GM23338 (cell line): ENCODE measurements at regions not wholly inside any gene's neighbourhood (a gene's known extent, or its start where the extent isn't known, plus 50 kb on each side); places are given as distances from the start of the nearest gene placed in this dataset.

Experiments used
- ATAC-seq: fragments of 200-7000 bp; cut with Tn5 transposase; 3 replicates; pipeline ENCODE4 v1.9.1; 2020
- DNase-seq: peaks from one replicate; pipeline ENCODE4 v3.0.0-alpha.2; 2015; ENCODE audit warnings: low spot score
- H2AFZ ChIP-seq: fragments of 200-600 bp; sonication (generic); 2 replicates; pipeline ENCODE4 v1.8.0; 2016; ENCODE audit warnings: antibody characterized with exemption, mild to moderate bottlenecking, moderate library complexity
- H3F3A ChIP-seq: fragments of 200-600 bp; sonication (generic); replicated peaks from 2 replicates; pipeline ENCODE4 v1.8.0; 2017; ENCODE audit warnings: antibody characterized with exemption, mixed run types, low read depth
- H3K27ac ChIP-seq: fragments of 200-600 bp; sonication (generic); 2 replicates; pipeline ENCODE4 v1.6.1; 2016; ENCODE audit warnings: low read depth
- H3K27me3 ChIP-seq: fragments of 200-600 bp; sonication (generic); 2 replicates; pipeline ENCODE4 v1.8.0; 2016; ENCODE audit warnings: mild to moderate bottlenecking, mixed run types, moderate library complexity; ENCODE audit not compliant: insufficient read depth
- H3K36me3 ChIP-seq: fragments of 200-600 bp; sonication (generic); 2 replicates; pipeline ENCODE4 v1.8.0; 2016; ENCODE audit warnings: mild to moderate bottlenecking; ENCODE audit not compliant: insufficient read depth
- H3K4me1 ChIP-seq: fragments of 200-600 bp; sonication (generic); 2 replicates; pipeline ENCODE4 v1.8.0; 2016; ENCODE audit warnings: mild to moderate bottlenecking, moderate library complexity; ENCODE audit not compliant: insufficient read depth
- H3K4me2 ChIP-seq: fragments of 200-600 bp; sonication (generic); 2 replicates; pipeline ENCODE4 v1.7.1; 2017; ENCODE audit warnings: mixed run types
- H3K4me3 ChIP-seq: fragments of 200-600 bp; sonication (generic); 2 replicates; pipeline ENCODE4 v1.6.1; 2016; ENCODE audit warnings: mixed run types
- H3K79me2 ChIP-seq: fragments of 200-600 bp; sonication (generic); replicated peaks from 2 replicates; pipeline ENCODE4 v1.8.0; 2017; ENCODE audit warnings: mild to moderate bottlenecking; ENCODE audit not compliant: insufficient read depth
- H3K9me2 ChIP-seq: fragments of 200-600 bp; sonication (generic); 2 replicates; pipeline ENCODE4 v1.8.0; 2017; ENCODE audit not compliant: insufficient read depth
- H4K20me1 ChIP-seq: fragments of 200-600 bp; sonication (generic); replicated peaks from 2 replicates; pipeline ENCODE4 v1.8.0; 2017; ENCODE audit warnings: mild to moderate bottlenecking; ENCODE audit not compliant: insufficient read depth
- H3K27ac Mint-ChIP-seq: 2 replicates; pipeline ENCODE4 v1.8.0; 2020; ENCODE audit warnings: inconsistent platforms, mild to moderate bottlenecking, moderate library complexity, mixed read lengths
- H3K27me3 Mint-ChIP-seq: 3 replicates; pipeline ENCODE4 v1.8.0; 2022; ENCODE audit warnings: low read depth, mild to moderate bottlenecking, moderate library complexity, mixed read lengths, inconsistent platforms; ENCODE audit not compliant: insufficient read depth, poor library complexity
- H3K36me3 Mint-ChIP-seq: 3 replicates; pipeline ENCODE4 v1.8.0; 2021; ENCODE audit warnings: low read depth, mild to moderate bottlenecking, inconsistent platforms, moderate library complexity, mixed read lengths
- H3K4me1 Mint-ChIP-seq: 3 replicates; pipeline ENCODE4 v1.8.0; 2020; ENCODE audit warnings: mild to moderate bottlenecking, inconsistent platforms, mixed read lengths
- H3K4me3 Mint-ChIP-seq: 3 replicates; pipeline ENCODE4 v1.8.0; 2021; ENCODE audit warnings: moderate library complexity, mild to moderate bottlenecking, inconsistent platforms, mixed read lengths
- H3K9me3 Mint-ChIP-seq: 3 replicates; pipeline ENCODE4 v1.8.0; 2020; ENCODE audit warnings: moderate library complexity, mild to moderate bottlenecking, inconsistent platforms, mixed read lengths
- EZH2 ChIP-seq: fragments of 200-600 bp; sonication (generic); IDR thresholded peaks from one replicate; pipeline ENCODE4 v1.8.0; 2017; ENCODE audit warnings: antibody characterized with exemption, mild to moderate bottlenecking, low read depth; ENCODE audit not compliant: unreplicated experiment
- JUNB ChIP-seq: IDR thresholded peaks from one replicate; pipeline ENCODE4 v1.6.1; 2016; ENCODE audit warnings: antibody characterized with exemption; ENCODE audit not compliant: unreplicated experiment
- NANOG ChIP-seq: IDR thresholded peaks from 2 replicates; pipeline ENCODE4 v1.6.1; 2016; ENCODE audit warnings: antibody characterized with exemption, borderline replicate concordance
- POLR2AphosphoS5 ChIP-seq: IDR thresholded peaks from 2 replicates; pipeline ENCODE4 v1.6.1; 2016; ENCODE audit warnings: antibody characterized with exemption, low read depth
- ZNF114 ChIP-seq: fragments of 250-450 bp; sonication (Bioruptor Pico); IDR thresholded peaks from 2 replicates; pipeline ENCODE4 v1.5.0; 2020; ENCODE audit warnings: mild to moderate bottlenecking, moderate library complexity
- ZNF331 ChIP-seq: fragments of 250-450 bp; sonication (Bioruptor Pico); IDR thresholded peaks from 2 replicates; pipeline ENCODE4 v1.5.0; 2020; ENCODE audit warnings: low read depth, mild to moderate bottlenecking, moderate library complexity
- TF ChIP-seq, protein P1 (sequence below): fragments of 250-450 bp; sonication (Bioruptor Pico); IDR thresholded peaks from 2 replicates; pipeline ENCODE4 v1.5.0; 2020; ENCODE audit warnings: mild to moderate bottlenecking, moderate library complexity
- TF ChIP-seq, protein P2 (sequence below): IDR thresholded peaks from 2 replicates; pipeline ENCODE4 v1.6.1; 2016; ENCODE audit warnings: antibody characterized with exemption

DNA sequence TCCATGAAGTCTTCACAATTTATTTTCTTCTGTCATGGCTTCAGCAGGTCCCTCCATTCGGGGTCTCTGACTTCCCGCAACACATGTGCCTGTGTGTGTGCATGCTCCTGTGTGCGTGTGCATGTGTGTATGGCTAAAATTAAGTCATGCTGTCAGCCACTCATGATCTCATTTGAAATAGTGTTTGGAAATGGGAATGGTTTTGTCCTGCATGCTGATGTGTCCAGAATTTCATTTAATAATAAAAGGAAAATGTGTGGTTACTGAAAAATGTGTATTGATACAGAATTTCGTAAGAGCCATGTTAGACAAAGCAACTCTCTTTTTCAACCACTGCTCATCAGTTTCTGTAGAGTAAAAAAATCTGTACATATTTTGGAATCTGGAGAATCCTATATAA lies 123.8 kb upstream of the PRDX6 start (continued):
- TF ChIP-seq, protein P1, sequence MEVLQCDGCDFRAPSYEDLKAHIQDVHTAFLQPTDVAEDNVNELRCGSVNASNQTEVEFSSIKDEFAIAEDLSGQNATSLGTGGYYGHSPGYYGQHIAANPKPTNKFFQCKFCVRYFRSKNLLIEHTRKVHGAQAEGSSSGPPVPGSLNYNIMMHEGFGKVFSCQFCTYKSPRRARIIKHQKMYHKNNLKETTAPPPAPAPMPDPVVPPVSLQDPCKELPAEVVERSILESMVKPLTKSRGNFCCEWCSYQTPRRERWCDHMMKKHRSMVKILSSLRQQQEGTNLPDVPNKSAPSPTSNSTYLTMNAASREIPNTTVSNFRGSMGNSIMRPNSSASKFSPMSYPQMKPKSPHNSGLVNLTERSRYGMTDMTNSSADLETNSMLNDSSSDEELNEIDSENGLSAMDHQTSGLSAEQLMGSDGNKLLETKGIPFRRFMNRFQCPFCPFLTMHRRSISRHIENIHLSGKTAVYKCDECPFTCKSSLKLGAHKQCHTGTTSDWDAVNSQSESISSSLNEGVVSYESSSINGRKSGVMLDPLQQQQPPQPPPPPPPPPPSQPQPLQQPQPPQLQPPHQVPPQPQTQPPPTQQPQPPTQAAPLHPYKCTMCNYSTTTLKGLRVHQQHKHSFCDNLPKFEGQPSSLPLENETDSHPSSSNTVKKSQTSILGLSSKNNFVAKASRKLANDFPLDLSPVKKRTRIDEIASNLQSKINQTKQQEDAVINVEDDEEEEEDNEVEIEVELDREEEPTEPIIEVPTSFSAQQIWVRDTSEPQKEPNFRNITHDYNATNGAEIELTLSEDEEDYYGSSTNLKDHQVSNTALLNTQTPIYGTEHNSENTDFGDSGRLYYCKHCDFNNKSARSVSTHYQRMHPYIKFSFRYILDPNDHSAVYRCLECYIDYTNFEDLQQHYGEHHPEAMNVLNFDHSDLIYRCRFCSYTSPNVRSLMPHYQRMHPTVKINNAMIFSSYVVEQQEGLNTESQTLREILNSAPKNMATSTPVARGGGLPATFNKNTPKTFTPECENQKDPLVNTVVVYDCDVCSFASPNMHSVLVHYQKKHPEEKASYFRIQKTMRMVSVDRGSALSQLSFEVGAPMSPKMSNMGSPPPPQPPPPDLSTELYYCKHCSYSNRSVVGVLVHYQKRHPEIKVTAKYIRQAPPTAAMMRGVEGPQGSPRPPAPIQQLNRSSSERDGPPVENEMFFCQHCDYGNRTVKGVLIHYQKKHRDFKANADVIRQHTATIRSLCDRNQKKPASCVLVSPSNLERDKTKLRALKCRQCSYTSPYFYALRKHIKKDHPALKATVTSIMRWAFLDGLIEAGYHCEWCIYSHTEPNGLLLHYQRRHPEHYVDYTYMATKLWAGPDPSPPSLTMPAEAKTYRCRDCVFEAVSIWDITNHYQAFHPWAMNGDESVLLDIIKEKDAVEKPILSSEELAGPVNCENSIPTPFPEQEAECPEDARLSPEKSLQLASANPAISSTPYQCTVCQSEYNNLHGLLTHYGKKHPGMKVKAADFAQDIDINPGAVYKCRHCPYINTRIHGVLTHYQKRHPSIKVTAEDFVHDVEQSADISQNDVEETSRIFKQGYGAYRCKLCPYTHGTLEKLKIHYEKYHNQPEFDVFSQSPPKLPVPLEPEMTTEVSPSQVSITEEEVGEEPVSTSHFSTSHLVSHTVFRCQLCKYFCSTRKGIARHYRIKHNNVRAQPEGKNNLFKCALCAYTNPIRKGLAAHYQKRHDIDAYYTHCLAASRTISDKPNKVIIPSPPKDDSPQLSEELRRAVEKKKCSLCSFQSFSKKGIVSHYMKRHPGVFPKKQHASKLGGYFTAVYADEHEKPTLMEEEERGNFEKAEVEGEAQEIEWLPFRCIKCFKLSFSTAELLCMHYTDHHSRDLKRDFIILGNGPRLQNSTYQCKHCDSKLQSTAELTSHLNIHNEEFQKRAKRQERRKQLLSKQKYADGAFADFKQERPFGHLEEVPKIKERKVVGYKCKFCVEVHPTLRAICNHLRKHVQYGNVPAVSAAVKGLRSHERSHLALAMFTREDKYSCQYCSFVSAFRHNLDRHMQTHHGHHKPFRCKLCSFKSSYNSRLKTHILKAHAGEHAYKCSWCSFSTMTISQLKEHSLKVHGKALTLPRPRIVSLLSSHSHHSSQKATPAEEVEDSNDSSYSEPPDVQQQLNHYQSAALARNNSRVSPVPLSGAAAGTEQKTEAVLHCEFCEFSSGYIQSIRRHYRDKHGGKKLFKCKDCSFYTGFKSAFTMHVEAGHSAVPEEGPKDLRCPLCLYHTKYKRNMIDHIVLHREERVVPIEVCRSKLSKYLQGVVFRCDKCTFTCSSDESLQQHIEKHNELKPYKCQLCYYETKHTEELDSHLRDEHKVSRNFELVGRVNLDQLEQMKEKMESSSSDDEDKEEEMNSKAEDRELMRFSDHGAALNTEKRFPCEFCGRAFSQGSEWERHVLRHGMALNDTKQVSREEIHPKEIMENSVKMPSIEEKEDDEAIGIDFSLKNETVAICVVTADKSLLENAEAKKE (CRISPR knock-in tag): no peak
- TF ChIP-seq, protein P2, sequence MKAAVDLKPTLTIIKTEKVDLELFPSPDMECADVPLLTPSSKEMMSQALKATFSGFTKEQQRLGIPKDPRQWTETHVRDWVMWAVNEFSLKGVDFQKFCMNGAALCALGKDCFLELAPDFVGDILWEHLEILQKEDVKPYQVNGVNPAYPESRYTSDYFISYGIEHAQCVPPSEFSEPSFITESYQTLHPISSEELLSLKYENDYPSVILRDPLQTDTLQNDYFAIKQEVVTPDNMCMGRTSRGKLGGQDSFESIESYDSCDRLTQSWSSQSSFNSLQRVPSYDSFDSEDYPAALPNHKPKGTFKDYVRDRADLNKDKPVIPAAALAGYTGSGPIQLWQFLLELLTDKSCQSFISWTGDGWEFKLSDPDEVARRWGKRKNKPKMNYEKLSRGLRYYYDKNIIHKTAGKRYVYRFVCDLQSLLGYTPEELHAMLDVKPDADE: no peak
- TF ChIP-seq EZH2: no peak

DNA sequence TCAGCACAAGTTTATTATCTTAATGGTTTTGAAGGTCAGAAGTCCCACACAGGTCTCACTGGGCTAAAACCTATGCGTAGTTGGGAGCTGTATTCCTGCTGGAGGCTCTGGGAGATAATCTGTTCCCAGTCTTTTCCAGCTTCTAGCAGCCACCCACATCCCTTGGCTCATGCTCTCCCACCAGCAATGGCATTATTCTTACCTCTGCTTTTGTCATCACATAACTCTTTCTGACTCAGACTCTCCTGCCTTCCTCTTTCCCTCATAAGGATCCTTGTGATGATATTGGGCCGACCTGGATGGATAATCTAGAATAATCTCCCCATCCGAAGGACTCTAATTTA lies 122.2 kb upstream of the PRDX6 start:
- no peak for ATAC-seq
- Histone ChIP-seq H3K4me2 (no peak overlapping the region), H3K27ac (no peak overlapping the region), H3K4me1 (no peaks in the 10 kb centered on the region), H2AFZ (no peak overlapping the region), H4K20me1 (no peaks in the 10 kb centered on the region), H3K9me2 (peaks cover 10% of the 10 kb centered on the region; the same call in 1 of the 2 replicates), H3K27me3 (no peaks in the 10 kb centered on the region), H3K79me2 (no peaks in the 10 kb centered on the region), H3K36me3 (no peaks in the 10 kb centered on the region), H3F3A (no peaks in the 10 kb centered on the region), H3K4me3 (no peak overlapping the region)
- Mint-ChIP-seq H3K27ac (no peak overlapping the region), H3K27me3 (no peaks in the 10 kb centered on the region), H3K4me1 (no peaks in the 10 kb centered on the region), H3K4me3 (no peak overlapping the region), H3K36me3 (peaks cover 32% of the 10 kb centered on the region), H3K9me3 (peaks cover 35% of the 10 kb centered on the region)
- DNase-seq: no peak
- TF ChIP-seq, protein P2: no peak
- no peak for TF ChIP-seq JUNB
- no peak for TF ChIP-seq NANOG
- no peak for TF ChIP-seq EZH2
- TF ChIP-seq POLR2AphosphoS5: no peak
- TF ChIP-seq, protein P1 (CRISPR knock-in tag): no peak
- no peak for TF ChIP-seq ZNF331 (CRISPR knock-in tag)
- TF ChIP-seq ZNF114 (CRISPR knock-in tag): no peak
